Fibroblast of the conjunctiva (primary cell): ENCODE measurements at regions not wholly inside any gene's neighbourhood (a gene's known extent, or its start where the extent isn't known, plus 50 kb on each side); places are given as distances from the start of the nearest gene placed in this dataset.

Source experiments
- DNase-seq: peaks from one replicate; pipeline ENCODE4 v3.0.0-alpha.2; 2010; ENCODE audit warnings: low read depth

- no peak for DNase-seq
Observed at GRCh38 chr1:55713516-55713915, 498.4 kb upstream of the USP24 start.

GRCh38 chr1:55712148-55712547 is 497.0 kb upstream of the USP24 start:
- DNase-seq = no peak

- DNase-seq = no peak
Observed at GRCh38 chr1:55708781-55709180, 493.6 kb upstream of the USP24 start.

GRCh38 chr1:55707846-55708245 is 492.7 kb upstream of the USP24 start:
- no peak for DNase-seq

- DNase-seq = no peak
Observed at GRCh38 chr1:55707196-55707595, 492.0 kb upstream of the USP24 start.

GRCh38 chr1:55706397-55706796 is 491.2 kb upstream of the USP24 start:
- DNase-seq = no peak

GRCh38 chr1:55703726-55704363 is 488.7 kb upstream of the USP24 start:
- DNase-seq = no peak

GRCh38 chr1:55702064-55702463 is 486.9 kb upstream of the USP24 start:
- no peak for DNase-seq

GRCh38 chr1:55700359-55701130 is 485.4 kb upstream of the USP24 start:
- DNase-seq = no peak

GRCh38 chr1:55699228-55699627 is 484.1 kb upstream of the USP24 start:
- DNase-seq = no peak

- DNase-seq = no peak
Observed at GRCh38 chr1:55697997-55698535, 482.9 kb upstream of the USP24 start.

GRCh38 chr1:55696891-55697290 is 481.7 kb upstream of the USP24 start:
- DNase-seq = no peak

GRCh38 chr1:55696181-55696754 is 481.1 kb upstream of the USP24 start:
- peak; percentile 63 for DNase-seq

- no peak for DNase-seq
Observed at GRCh38 chr1:55695552-55695951, 480.4 kb upstream of the USP24 start.

- DNase-seq = no peak
Observed at GRCh38 chr1:55695151-55695550, 480.0 kb upstream of the USP24 start.

- no peak for DNase-seq
Observed at GRCh38 chr1:55694310-55694801, 479.2 kb upstream of the USP24 start.

GRCh38 chr1:55692726-55693125 is 477.6 kb upstream of the USP24 start:
- no peak for DNase-seq

GRCh38 chr1:55690366-55690765 is 475.2 kb upstream of the USP24 start:
- DNase-seq = no peak

- no peak for DNase-seq
Observed at GRCh38 chr1:55689800-55690199, 474.6 kb upstream of the USP24 start.

GRCh38 chr1:55685560-55685959 is 470.4 kb upstream of the USP24 start:
- DNase-seq = no peak

- no peak for DNase-seq
Observed at GRCh38 chr1:55684131-55684650, 469.0 kb upstream of the USP24 start.

GRCh38 chr1:55682198-55682597 is 467.0 kb upstream of the USP24 start:
- no peak for DNase-seq

- DNase-seq = no peak
Observed at GRCh38 chr1:55679971-55680370, 464.8 kb upstream of the USP24 start.
